ENCODE measurements at regions not wholly inside any gene's neighbourhood (a gene's known extent, or its start where the extent isn't known, plus 50 kb on each side); places are given as distances from the start of the nearest gene placed in this dataset.

- Histone ChIP-seq H3K79me1 (ENCODE audit: low read depth in 1 of 2, low read length in 2 of 2) (peaks cover 5 to 32% of the 10 kb centered on the region in 2 experiments; a peak in 3 of 4 replicates), H3K9me1 (ENCODE audit: insufficient read depth, low read length) (peaks cover 7% of the 10 kb centered on the region), H3K9ac (ENCODE audit: low read depth, low read length) (peak overlapping the region; percentile 64; the same call in 1 of the 2 replicates), H3K4me1 (ENCODE audit: control insufficient read depth, insufficient read depth, low read length) (peaks cover 36% of the 10 kb centered on the region), H3K23ac (ENCODE audit: low read depth, low read length) (0 out of 2 replicates have a peak overlapping the region, but pooled peaks have one; percentile 51), H4K20me1 (ENCODE audit: insufficient read depth, low read length) (peaks cover 10% of the 10 kb centered on the region), H2BK20ac (ENCODE audit: low read depth, low read length) (peak overlapping the region; percentile 66), H2AK9ac (replicated peaks; ENCODE audit: low read depth, low read length, poor library complexity) (peak overlapping the region; percentile 95), H2BK120ac (ENCODE audit: low read depth, low read length) (peak overlapping the region; percentile 94), H3K36me3 (ENCODE audit: control insufficient read depth, insufficient read depth, low read length) (no peaks in the 10 kb centered on the region), H3K4me3 (ENCODE audit: insufficient read depth, low read depth, low read length) (no peak overlapping the region), H2BK15ac (ENCODE audit: low read depth, low read length) (peak overlapping the region; percentile 78; the same call in 2 of the 3 replicates), H3K18ac (ENCODE audit: low read depth, low read length) (peak overlapping the region; percentile 2), H3K4ac (ENCODE audit: low read depth, low read length) (peak overlapping the region; percentile 78), H4K8ac (ENCODE audit: low read depth in 2 of 2, low read length in 2 of 2) (peak overlapping the region; percentile 74 to 77), H3K27me3 (ENCODE audit: control insufficient read depth, insufficient read depth, low read length) (no peaks in the 10 kb centered on the region), H3K9me3 (ENCODE audit: control insufficient read depth, insufficient read depth, low read length) (no peaks in the 10 kb centered on the region), H4K5ac (ENCODE audit: low read depth, low read length) (peak overlapping the region; percentile 69), H2AFZ (replicated peaks; ENCODE audit: low read length, poor library complexity) (peak overlapping the region; percentile 53), H3K14ac (replicated peaks; ENCODE audit: low read depth, low read length) (peak overlapping the region; percentile 80), H3K56ac (ENCODE audit: extremely low read depth, insufficient read depth, low read length) (no peak overlapping the region; the same call in 1 of the 2 replicates), H2AK5ac (ENCODE audit: low read depth, low read length) (peak overlapping the region; percentile 95), H4K91ac (ENCODE audit: insufficient read depth, low read depth, low read length) (peak overlapping the region; percentile 92), H3K4me2 (ENCODE audit: low read depth, low read length) (no peak overlapping the region; the same call in 1 of the 2 replicates), H2BK5ac (ENCODE audit: low read depth, low read length, poor library complexity, severe bottlenecking) (peak overlapping the region; percentile 35), H3K27ac (ENCODE audit: insufficient read depth, low read length) (peak overlapping the region; percentile 88)
- ChIA-PET POLR2A (ENCODE audit: unreplicated experiment) (no interaction called here), CTCF (no interaction called here)
- no peak for ATAC-seq (ENCODE audit: low read depth)
- no peak for TF ChIP-seq RFX5 (IDR thresholded peaks at IDR 0.05; ENCODE audit: low read depth, low read length)
- TF ChIP-seq RCOR1 (IDR thresholded peaks at IDR 0.05; ENCODE audit: insufficient replicate concordance, low read length): no peak
- TF ChIP-seq CHD1 (IDR thresholded peaks at IDR 0.05; ENCODE audit: low read depth, low read length): no peak
- no peak for TF ChIP-seq CTCF (conservative IDR thresholded peaks at IDR 0.05; ENCODE audit: low read depth, low read length)
- no peak for TF ChIP-seq MXI1 (IDR thresholded peaks at IDR 0.05; ENCODE audit: borderline replicate concordance, low read depth, low read length)
- dilution Hi-C loops (cut with HindIII; ENCODE audit: low sequenced_read_pairs, unreplicated experiment) (no loop called here), in situ Hi-C loops (cut with MboI; ENCODE audit: low sequenced_read_pairs) (no loop called here), intact Hi-C loops (cut with micrococcal nuclease) (no loop called here)
- WGBS, 2 experiments (ENCODE audit: extremely low coverage in 2 of 2, insufficient read length in 1 of 2): no CpG with 5 or more reads among the region's 9 CpGs
- no peak for DNase-seq
- no TSS peak for BruUV-seq (replicated peaks)
These were observed 99.9 kb upstream of the GSE1 start for GRCh38 chr16:85513180-85513579.

Data from IMR-90 (cell line).